GM12891 (cell line): ENCODE measurements at regions not wholly inside any gene's neighbourhood (a gene's known extent, or its start where the extent isn't known, plus 50 kb on each side); places are given as distances from the start of the nearest gene placed in this dataset.

ENCODE experiments used
- DNase-seq: peaks from one replicate; pipeline ENCODE4 v3.0.0; 2011; ENCODE audit warnings: low spot score; ENCODE audit not compliant: insufficient read length
- FAIRE-seq: peaks from 2 replicates; lab custom pipeline; 2011; peaks lifted over from hg19 to GRCh38; lab: Jason Lieb, UNC
- PAX5 ChIP-seq: IDR thresholded peaks from 2 replicates; pipeline ENCODE4 v1.6.1; 2011; ENCODE audit warnings: low read length, moderate library complexity, mild to moderate bottlenecking; ENCODE audit not compliant: insufficient read depth, severe bottlenecking
- POLR2A ChIP-seq: IDR thresholded peaks from 2 replicates; pipeline ENCODE4 v1.6.1; 2011; ENCODE audit warnings: low read depth, low read length, control low read depth
- POLR2AphosphoS5 ChIP-seq: IDR thresholded peaks from 2 replicates; pipeline ENCODE4 v1.6.1; 2011; ENCODE audit warnings: low read depth, low read length, control low read depth
- POU2F2 ChIP-seq: IDR thresholded peaks from 2 replicates; pipeline ENCODE4 v1.6.1; 2011; ENCODE audit warnings: low read depth, mild to moderate bottlenecking, control low read depth, low read length, moderate library complexity
- SPI1 ChIP-seq: IDR thresholded peaks from 2 replicates; pipeline ENCODE4 v1.6.1; 2011; ENCODE audit warnings: low read depth, low read length, control low read depth
- TAF1 ChIP-seq: IDR thresholded peaks from 2 replicates; pipeline ENCODE4 v1.6.1; 2011; ENCODE audit warnings: low read depth, low read length, control low read depth

DNA sequence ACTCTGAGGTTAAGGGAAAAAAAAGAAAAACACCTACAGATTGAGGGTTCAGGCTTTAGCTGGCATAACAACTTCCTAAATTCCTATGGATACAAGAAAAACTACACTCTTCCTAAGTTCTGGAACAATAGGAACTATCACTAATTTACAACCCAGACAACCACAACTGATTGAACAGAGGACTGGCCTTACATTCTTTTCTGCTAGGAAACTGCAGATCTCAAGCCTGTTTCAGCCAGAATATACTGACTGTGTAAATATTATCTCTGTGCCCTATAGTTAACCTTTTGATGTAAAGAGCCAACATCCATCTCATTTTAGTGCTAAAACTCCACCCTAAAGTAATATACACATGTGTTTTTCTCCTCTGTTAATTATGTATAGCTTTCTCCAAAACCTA is 1186.5 kb upstream of the TMPRSS15 start:
- TF ChIP-seq TAF1 (no peak), PAX5 (no peak)
- no peak for DNase-seq
- FAIRE-seq = no peak

DNA sequence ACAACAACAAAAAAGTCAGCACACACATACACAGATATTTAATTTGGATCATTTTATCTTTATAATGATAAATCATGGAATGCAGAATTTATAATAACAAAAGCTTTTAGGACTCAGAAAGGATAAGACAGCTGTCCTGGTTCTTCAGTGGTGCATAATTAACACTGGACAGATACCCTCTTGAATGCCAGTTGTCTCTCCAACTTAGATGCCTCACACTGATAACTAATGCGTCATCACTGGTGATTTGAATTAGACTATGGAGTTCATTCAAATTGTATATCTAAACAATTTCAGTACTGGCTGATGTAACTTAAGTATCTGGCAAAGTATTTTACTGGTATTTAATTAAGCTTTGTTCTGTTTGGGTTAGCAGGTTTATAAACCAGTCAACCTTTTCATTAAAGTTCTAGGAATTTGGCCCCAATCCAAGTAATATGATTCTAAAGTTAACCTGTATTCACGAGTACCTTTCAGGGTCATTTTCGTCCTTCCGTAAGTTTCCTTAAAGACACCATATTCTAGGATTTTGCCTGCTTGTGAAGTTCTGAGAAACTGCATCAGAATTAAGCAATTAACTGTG is 1199.5 kb upstream of the TMPRSS15 start:
- DNase-seq (no peak), FAIRE-seq (no peak)
- TF ChIP-seq TAF1 (no peak), POU2F2 (no peak), POLR2AphosphoS5 (no peak), POLR2A (no peak), PAX5 (no peak), SPI1 (no peak)

DNA sequence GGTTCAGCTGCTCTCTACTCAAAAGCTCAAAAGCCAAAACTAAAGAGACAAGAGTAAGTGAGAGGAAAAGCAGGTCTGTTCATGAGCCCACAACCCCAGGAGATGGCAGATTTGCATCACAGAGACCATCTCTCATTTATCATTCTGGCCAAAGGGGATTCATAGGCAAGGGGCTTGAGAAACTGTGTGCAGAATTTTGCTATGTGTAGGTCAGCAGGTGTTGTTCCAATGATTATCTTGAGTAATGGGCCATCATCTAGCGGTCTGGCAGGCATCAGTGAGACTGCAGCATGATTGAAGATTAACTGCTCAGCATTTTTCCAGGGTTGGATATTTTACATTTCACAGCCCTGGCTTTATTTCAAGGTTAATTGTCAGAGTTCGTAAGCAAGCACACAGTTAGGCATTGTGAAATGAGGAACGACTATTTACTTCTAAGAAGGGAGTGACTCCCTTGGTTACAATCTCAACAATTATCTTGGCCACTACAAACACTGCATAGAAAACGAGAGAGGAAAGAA is 1204.6 kb upstream of the TMPRSS15 start:
- TF ChIP-seq POLR2A (no peak), TAF1 (no peak), POU2F2 (no peak), POLR2AphosphoS5 (no peak), PAX5 (no peak), SPI1 (no peak)
- DNase-seq (no peak), FAIRE-seq (no peak)

DNA sequence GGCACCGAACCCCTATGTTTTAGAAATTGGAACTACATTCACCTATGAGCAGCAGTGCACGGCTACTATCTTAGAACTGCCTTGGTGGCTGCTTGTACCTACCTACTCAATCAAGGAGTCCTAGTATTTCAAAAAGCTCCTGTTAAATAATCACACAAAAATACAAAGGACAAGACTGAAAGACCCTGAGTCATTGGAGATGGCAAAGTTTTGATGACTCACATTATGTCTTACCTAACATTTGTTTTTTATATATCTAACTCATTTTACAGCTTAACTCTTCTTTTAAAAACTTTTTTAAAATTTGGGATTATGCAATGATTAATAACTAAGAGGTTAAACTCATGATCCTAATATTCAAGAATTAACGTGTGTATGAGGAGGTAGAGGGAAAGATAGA is 1206.0 kb upstream of the TMPRSS15 start:
- TF ChIP-seq SPI1 = no peak
- TF ChIP-seq POLR2AphosphoS5 = no peak
- TF ChIP-seq PAX5 = no peak
- TF ChIP-seq TAF1 = no peak
- TF ChIP-seq POLR2A = no peak
- TF ChIP-seq POU2F2 = no peak

DNA sequence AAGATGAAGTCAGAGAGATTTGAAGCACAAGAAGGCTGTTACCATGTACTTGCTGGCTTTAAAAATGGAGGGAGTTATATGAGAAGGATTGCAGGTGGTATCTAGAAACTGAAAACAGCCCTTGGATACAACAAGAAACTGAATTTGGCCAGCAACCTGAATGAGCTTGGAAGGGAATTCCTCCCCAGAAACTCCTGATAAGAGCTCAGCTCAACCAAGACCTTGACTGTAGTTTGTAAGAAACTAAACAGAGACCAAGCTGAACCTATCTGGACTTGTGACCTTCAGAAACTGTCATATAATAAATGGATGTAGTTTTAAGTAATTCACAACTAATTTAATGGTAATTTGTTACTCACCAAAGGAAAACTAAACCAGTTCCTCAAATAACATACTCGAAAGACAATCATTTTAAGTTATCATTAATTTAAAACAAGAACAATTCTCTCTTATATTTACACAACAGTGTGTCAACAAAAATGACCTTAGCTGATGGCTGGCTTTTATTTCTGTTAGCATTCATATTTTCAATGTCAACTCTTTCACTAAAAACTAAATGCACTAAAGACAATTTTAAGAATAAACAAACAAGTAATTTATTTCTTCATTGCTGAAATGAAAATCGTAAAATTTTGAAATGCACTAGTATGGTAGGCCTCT is 1218.4 kb upstream of the TMPRSS15 start:
- TF ChIP-seq POLR2AphosphoS5 (no peak), POU2F2 (no peak), TAF1 (no peak), POLR2A (no peak), SPI1 (no peak), PAX5 (no peak)
- no peak for DNase-seq
- FAIRE-seq = no peak

More for the DNA sequence above, 1206.0 kb upstream of the TMPRSS15 start:
- DNase-seq (no peak), FAIRE-seq (no peak)

DNA sequence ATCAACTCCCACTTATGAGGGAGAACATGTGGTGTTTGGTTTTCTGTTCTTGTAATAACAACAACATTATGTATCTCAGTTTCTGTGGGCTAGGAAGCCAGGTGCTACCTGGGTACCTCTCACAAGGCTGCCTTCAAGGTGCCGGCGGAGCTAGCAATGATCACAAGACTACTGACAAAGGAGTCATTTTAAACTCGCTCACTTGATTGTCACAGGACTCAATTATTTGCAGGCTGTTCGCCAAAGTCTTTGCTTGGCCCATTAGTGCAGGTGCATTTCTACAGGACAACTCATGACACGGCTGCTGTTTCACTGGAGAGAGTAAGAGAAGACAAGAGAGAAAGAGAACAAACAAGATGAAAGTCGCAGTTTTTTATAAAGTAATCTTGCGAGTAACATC is 1237.4 kb upstream of the TMPRSS15 start:
- FAIRE-seq (no peak), DNase-seq (no peak)
- no peak for TF ChIP-seq POLR2AphosphoS5
- no peak for TF ChIP-seq POLR2A
- no peak for TF ChIP-seq PAX5
- no peak for TF ChIP-seq POU2F2
- TF ChIP-seq TAF1 = no peak
- TF ChIP-seq SPI1 = no peak

DNA sequence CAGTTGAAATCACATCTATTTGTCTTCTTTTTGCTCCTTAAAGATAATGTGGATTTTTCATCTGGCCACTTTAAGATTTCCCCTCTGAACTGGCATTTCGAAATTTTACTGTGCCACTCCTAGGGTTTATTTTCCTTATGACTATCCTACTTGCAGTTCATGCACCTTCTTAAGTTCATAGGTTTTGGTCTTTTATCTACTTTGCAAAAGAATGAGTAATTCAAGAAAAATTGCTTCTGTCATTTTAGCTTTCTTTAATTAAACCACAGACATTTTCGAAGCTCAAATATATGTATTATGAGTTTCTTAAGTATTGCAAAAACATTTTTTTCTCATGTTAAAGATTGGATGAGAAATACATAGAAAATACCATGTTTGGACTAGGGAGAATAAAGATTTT is 1244.8 kb upstream of the TMPRSS15 start:
- DNase-seq (no peak), FAIRE-seq (no peak)
- TF ChIP-seq POU2F2 (no peak), POLR2AphosphoS5 (no peak), TAF1 (no peak), SPI1 (no peak), PAX5 (no peak), POLR2A (no peak)

DNA sequence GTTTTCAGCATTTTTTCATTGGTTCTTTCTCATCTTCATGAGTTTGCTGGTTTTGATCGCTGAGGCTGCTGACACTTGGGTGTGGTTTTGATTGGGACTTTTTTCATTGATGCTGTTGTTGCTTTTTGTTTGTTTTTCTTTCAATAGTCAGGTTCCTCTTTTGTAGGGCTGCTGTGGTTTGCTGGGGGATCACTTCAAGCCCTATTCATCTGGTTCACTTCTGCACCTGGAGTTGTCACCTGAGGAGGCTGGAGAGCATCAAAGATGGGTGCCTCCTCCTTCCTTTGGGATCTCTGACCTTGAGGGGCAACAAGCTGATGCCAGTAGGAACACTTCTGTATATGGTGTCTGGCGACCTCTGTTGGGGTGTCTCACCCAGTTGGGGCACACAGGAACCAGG is 1279.9 kb upstream of the TMPRSS15 start:
- FAIRE-seq = no peak
- no peak for DNase-seq
- no peak for TF ChIP-seq TAF1
- TF ChIP-seq POLR2A = no peak
- TF ChIP-seq POU2F2 = no peak
- no peak for TF ChIP-seq POLR2AphosphoS5
- TF ChIP-seq PAX5 = no peak
- TF ChIP-seq SPI1 = no peak

DNA sequence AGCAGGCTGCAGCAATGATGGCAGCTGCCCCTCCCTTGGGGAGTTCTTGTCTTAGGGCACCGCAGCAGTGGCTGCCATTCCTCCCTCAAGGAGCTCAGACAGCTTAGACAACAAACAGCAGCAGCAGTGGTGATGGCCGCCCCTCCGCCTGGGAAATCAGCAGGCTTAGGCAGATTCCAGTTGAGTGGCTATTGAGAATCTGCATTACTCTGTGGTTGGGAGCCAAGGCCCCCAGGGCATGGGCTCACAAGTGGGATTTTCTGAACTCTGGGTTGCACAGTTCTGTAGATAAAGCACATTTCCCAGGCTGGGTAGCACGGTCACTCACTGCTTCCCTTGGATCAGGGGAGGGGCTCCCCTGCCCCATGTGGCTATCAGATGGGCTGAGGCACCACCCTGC is 1280.7 kb upstream of the TMPRSS15 start:
- FAIRE-seq (no peak), DNase-seq (no peak)
- TF ChIP-seq POLR2A (no peak), TAF1 (no peak)

DNA sequence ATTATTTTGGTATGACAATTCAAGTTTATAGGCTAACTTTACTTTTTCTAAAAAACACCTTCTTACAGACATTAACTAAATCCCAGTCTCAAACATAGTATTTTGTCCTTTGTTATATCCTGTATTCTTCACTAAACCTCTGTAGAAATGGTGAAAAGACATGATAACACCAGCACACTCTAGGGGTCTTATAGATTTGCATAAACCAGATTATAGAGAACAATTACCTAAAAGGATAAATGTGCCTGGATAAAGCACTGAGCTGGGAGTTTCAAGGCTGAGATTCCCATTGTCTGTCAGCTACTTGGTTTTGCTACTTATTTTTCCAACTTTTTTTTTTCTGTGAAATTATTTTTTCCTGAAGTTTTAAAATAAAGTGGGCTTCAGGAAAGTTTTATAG is 1288.6 kb upstream of the TMPRSS15 start:
- DNase-seq = no peak
- no peak for FAIRE-seq
- TF ChIP-seq TAF1 = no peak

DNA sequence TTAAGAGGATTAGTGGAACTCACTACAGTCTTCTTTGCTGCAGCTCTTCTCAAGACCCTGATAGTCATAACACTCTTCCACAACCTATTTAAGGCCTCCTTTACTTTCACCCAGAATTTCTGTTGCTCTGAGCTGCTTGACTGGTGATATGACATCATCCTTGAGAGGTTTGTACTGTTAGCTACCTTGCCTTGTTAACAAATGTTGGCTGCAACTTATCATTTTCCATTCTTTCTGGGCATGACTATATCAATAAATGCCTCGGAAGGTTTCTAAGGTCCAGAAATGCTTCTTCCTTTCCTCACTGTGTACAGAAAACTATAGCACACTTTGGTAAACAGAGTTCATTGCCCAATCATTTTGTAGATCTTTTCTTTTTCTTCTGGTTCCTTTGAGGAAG is 1292.2 kb upstream of the TMPRSS15 start:
- DNase-seq (no peak), FAIRE-seq (no peak)
- TF ChIP-seq TAF1 (no peak), POLR2A (no peak), POU2F2 (no peak), POLR2AphosphoS5 (no peak), PAX5 (no peak), SPI1 (no peak)
